NCI-H146 treated with DMSO at 0.1 percent for 48 hours (cell line): ENCODE measurements at regions not wholly inside any gene's neighbourhood (a gene's known extent, or its start where the extent isn't known, plus 50 kb on each side); places are given as distances from the start of the nearest gene placed in this dataset.

Experiments used
- DNase-seq: peaks from one replicate; lab custom pipeline; 2025; ENCODE audit not compliant: unreplicated experiment; lab: John Stamatoyannopoulos, UW

- no peak for DNase-seq
Observed at GRCh38 chr10:58969576-58969975, 206.9 kb upstream of the PHYHIPL start.

DNA sequence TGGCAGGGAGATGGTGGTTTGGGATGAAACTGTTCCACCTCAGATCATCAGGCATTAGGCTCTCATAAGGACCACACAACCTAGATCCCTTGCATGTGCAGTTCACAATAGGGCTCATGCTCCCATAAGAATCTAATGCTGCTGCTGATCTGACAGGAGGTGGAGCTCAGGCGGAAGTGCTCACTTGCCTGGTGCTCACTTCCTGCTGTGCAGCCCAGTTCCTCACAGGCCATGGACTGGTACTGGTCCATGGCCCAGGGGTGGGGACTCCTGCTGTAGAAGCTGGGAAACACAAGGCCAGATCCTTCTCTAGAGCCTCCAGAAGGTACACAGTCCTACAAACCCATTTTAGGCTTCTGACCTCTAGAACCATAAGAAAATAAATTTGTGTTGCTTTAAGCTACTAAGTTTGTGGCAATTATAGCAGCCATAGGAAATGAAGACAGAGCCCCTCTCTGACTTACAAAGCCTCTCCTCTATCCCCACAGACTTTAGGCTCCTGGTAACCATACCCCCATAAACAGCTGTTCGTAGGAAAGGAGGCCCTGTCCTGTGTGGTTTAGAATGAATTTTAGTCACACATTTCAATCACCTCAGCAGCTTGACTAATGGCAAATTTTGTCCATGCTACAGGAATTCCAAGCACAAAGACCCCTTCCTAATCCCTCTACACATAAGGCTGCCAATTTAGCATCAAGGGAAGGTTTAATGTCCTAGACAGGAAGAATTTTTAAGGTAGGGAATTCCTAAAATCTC lies 206.1 kb upstream of the PHYHIPL start:
- DNase-seq, result no peak

DNA sequence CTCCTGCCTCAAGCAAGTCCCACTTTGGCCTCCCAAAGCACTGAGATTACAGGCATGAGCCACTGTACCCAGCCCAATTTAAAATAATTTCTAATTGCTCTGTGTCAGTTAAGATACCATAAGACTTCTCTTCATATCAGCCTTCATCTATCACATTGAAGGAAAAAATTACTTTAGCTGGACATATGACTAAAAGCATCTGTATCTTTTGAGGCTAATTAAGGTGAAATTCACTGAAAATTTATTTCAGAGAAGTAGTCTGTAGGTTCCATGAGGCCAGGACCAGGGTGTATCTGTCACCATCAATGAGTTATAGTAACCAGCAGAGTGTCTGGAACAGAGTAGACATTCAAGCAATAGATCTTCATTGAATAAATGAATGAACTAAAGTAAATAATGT lies 205.2 kb upstream of the PHYHIPL start:
- DNase-seq, result no peak

DNA sequence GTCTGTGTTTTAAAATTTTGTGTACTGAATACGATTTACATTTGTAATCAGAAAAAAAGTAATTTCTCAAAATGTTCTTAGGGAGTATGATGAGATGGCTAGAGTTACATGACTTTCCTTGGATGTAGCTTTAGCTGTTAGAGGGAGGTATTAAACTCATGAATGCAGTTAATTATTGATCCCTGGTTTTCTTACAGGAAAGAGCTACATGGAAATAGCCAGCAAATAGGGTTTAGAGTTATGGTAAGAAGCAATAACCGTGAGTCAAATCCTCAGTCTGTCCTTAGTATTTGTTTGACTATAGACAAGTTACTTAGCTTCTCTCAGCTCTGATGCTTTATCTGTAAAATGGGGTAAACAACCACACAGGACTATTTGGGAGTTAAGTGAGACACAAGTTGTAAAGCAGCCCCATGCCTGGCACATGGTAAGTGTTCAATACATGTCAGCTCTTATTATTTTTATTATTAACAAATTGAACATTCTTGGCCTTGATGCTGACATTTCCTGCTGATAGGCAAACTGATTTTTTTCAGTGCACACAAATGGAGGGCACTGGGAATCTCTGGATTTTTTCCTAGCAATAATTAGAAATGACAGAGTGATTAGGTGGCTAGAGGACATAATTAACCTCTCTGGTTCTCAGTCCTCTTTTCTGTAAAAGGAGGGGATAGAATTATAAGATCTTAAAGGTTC lies 204.5 kb upstream of the PHYHIPL start:
- no peak for DNase-seq

- DNase-seq, result no peak
Observed at GRCh38 chr10:58972576-58973234, 203.7 kb upstream of the PHYHIPL start.

- no peak for DNase-seq
Observed at GRCh38 chr10:58973235-58973595, 203.2 kb upstream of the PHYHIPL start.

DNA sequence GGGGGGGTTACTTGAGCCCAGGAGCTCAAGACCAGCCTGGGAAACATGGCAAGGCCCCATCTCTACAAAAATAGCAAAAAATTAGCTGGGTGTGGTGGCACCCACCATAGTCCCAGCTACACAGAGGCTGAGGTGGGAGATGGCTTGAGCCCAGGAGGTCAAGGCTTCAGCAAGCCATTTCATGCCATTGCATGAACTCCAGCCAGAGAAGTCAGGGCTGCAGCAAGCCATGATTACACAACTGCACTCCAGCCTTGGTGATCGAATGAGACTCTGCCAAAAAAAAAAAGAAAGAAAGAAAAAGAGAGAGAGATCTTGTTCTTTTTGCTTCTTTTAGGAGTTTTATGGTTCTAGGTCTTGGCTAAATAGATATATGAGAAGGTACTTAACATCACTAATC lies 200.2 kb upstream of the PHYHIPL start:
- DNase-seq, result no peak

- no peak for DNase-seq
Observed at GRCh38 chr10:58979711-58980110, 196.7 kb upstream of the PHYHIPL start.

- no peak for DNase-seq
Observed at GRCh38 chr10:58980826-58981415, 195.5 kb upstream of the PHYHIPL start.

- DNase-seq, result no peak
Observed at GRCh38 chr10:58981846-58982245, 194.6 kb upstream of the PHYHIPL start.

DNA sequence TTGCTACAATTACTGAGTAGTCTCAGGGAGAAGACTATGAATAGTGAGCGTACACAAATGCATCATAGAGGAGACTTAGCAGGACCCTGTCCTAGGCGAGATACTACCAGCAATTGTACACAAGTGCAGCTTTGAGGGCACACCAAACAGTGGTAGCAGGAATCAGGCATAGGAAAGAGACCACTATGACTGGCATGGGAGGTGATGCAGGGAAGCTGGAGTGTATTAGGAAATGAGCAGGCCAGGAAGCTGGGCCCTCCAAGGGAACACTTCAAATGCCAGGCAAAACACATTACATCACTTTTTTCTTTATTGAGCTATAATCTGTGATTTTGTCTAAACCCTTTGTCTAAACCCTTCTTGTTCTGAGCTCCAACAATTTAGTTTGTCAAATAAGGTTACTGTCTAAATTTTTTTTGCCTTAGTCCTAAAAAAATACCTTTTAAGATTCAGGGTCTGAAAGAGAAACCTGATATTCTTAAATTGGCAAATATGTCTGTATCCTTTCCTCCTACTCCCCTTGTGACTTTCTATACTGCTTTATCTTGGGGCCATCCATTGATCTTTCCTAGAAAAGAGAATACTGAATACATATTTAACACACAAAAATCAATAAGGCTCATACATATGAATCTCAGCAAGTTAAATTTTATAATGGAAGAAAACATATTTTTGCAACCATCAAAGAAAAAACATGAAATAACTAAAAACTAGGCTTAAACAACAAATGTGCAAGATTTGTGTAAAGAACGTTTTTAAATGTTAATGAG lies 193.8 kb upstream of the PHYHIPL start:
- DNase-seq, result no peak

- no peak for DNase-seq
Observed at GRCh38 chr10:58985216-58985615, 191.2 kb upstream of the PHYHIPL start.

- no peak for DNase-seq
Observed at GRCh38 chr10:58989486-58990039, 186.9 kb upstream of the PHYHIPL start.

- DNase-seq, result no peak
Observed at GRCh38 chr10:58990693-58991092, 185.8 kb upstream of the PHYHIPL start.

DNA sequence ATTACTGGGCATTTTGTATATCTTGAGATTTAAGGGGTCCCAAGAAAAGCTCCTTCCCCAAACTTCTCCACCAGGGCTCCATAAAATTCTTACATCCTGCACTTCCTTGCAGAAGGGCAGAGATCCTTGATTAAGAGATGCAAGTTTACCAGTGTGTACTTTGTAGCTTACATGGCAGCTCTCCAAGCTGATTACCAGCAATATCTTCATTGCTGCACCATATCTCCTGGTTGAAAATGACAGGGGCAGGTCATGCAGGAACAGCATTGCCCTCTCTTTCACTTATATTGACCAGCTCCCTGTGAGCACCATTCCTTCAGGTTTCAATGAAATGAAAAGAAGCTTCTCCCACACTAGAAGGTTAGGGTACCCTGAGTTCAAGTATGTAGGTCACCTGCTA lies 184.6 kb upstream of the PHYHIPL start:
- no peak for DNase-seq

DNA sequence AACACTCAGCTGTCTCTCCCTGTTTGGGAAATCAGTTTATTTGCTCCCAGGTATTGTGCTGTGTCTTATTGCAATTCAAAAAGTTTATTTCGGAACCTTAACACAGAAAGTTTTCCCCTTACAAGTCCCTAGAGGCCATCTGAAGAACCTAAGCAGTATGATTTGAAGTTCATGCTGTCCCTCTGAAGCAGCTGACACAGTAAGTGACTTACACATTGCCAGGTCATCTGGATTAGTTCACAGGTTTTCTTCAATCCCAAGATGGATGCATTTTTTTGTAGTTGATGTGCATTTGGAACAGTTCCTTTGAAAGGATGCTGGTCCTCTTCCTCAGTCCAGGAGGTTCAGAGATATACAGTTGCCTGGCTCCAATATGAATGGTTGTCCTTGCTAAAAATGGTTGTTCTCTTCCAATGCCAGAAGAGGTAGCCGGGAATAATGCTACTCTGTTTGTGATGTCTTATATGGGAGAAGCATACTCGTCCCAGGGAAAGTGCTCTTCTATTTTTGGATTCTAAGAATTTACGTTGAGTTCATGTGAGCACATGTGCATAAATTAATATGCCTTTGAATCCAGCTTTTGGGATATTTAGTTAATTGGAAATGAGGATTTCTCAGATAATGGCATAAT lies 183.5 kb upstream of the PHYHIPL start:
- DNase-seq, result no peak

DNA sequence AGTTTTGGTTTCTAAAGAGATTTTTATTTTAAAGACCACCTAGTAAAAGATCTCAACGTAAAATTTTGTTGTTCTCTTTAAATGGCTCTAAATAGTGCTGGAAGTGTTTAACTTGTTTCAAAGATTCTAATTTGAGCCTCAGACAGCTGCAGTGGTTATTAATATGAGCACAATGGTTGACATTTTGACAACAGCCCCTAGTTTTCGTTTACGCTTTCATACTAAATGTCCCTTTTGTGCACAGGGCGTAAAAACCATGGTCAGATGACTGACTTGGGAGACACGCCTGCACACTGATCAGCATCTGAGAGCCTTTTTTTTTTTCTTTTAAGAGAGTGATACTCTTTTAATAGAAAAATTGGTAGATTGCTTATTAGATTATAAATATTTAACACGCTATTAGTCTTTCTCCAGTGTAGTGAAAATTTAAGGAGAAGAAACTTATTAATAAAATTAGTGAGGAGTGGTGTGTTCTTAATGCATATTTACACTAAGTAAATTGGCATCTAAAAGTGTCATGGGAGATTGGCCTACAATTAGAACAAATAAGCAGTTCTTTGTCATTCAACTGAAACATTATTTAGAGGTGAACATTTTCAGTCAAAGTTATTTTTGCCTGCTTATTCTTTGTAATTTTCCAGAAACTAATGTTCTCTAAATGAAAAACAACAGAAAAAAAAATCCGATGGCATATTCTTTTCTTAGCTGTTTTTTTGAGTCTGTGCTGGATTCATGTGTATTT lies 182.8 kb upstream of the PHYHIPL start:
- no peak for DNase-seq

DNA sequence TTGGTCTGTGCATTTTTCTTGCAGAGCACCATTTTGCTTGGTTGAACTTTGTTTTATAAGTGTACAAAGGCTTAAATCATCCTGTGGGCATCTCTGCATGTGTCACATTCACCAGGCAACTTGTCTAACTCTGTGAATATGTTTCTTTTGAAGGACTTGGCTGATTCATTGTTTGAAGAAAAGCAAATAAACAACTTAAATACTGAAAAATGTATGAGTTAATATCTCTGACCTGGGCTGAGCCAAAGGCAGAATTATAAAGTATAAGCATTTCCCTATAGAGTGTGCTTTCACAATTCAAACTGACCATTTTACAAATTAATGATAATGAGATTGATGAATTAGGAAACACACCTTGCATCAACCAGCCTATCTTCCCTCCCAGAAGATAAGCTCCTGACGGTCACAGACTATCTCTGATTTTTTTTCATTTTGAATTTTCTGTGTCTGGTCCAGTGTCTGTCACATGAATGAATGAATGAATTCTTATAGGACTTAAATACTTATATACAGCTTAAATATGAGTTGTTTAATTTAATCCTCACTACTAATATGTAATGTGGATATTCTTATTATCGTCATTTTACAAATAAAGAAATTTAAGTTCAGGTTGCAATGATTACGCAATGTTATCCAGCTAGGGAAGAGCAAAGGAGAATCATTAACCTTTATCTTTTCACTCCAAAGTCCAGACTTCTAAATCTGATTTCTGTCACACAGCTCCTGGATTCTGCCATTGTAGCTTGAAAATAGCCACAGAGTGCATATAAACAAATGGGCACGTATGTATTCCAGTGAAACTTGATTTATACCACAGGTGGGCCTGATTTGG lies 182.0 kb upstream of the PHYHIPL start:
- DNase-seq, result no peak
